ENCODE measurements at regions not wholly inside any gene's neighbourhood (a gene's known extent, or its start where the extent isn't known, plus 50 kb on each side); places are given as distances from the start of the nearest gene placed in this dataset.

GRCh38 chr5:111589316-111589715 is 77.0 kb upstream of the STARD4 start:
- H3K18ac ChIP-seq (ENCODE audit: low read length): no peak overlapping the region
- H3K4me2 ChIP-seq (ENCODE audit: low read length): no peak overlapping the region
- H3K4ac ChIP-seq (ENCODE audit: low read depth, low read length): no peak overlapping the region
- no peak overlapping the region for H2AK5ac ChIP-seq (ENCODE audit: low read length)
- no peak overlapping the region for H3K56ac ChIP-seq (ENCODE audit: low read length)
- H3K4me3 ChIP-seq (ENCODE audit: low read length): no peak overlapping the region
- peaks cover 8% of the 10 kb centered on the region for H3K4me1 ChIP-seq (ENCODE audit: control insufficient read depth, low read depth, low read length)
- no peak overlapping the region for H3K27ac ChIP-seq (ENCODE audit: low read depth, low read length)
- no peak overlapping the region for H2BK15ac ChIP-seq (replicated peaks; ENCODE audit: low read depth)
- H3K9ac ChIP-seq (ENCODE audit: low read length): no peak overlapping the region
- H4K5ac ChIP-seq (ENCODE audit: low read length): no peak overlapping the region
- WGBS (ENCODE audit: extremely low coverage, insufficient coverage, low lambda C conversion rate): no CpG with 5 or more reads among the region's 1 CpG
- no peak for DNase-seq
- H4K8ac ChIP-seq (ENCODE audit: low read depth, low read length): no peak overlapping the region
- no peaks in the 10 kb centered on the region for H3K79me2 ChIP-seq (ENCODE audit: control insufficient read depth, insufficient read depth, low read length)
- no peak overlapping the region for H2BK120ac ChIP-seq (ENCODE audit: low read depth, low read length)
- H3K36me3 ChIP-seq (ENCODE audit: control insufficient read depth, insufficient read depth, low read length): no peaks in the 10 kb centered on the region
- no peaks in the 10 kb centered on the region for H3K79me1 ChIP-seq (ENCODE audit: low read length)
- H3K23ac ChIP-seq (ENCODE audit: low read length): no peak overlapping the region
- H3K27me3 ChIP-seq (ENCODE audit: insufficient read depth, low read length, poor library complexity): no peaks in the 10 kb centered on the region
- H2BK5ac ChIP-seq (ENCODE audit: low read length): no peak overlapping the region

GRCh38 chr5:111587728-111588127 is 75.4 kb upstream of the STARD4 start:
- H3K56ac ChIP-seq (ENCODE audit: low read length): no peak overlapping the region
- H3K4me1 ChIP-seq (ENCODE audit: control insufficient read depth, low read depth, low read length): peaks cover 11% of the 10 kb centered on the region
- H2BK120ac ChIP-seq (ENCODE audit: low read depth, low read length): no peak overlapping the region
- H3K4me3 ChIP-seq (ENCODE audit: low read length): no peak overlapping the region
- DNase-seq: no peak
- no peak overlapping the region for H3K9ac ChIP-seq (ENCODE audit: low read length)
- no peak overlapping the region for H3K4me2 ChIP-seq (ENCODE audit: low read length)
- no peak overlapping the region for H3K4ac ChIP-seq (ENCODE audit: low read depth, low read length)
- H3K79me2 ChIP-seq (ENCODE audit: control insufficient read depth, insufficient read depth, low read length): no peaks in the 10 kb centered on the region
- no peak overlapping the region for H3K27ac ChIP-seq (ENCODE audit: low read depth, low read length)
- H3K23ac ChIP-seq (ENCODE audit: low read length): no peak overlapping the region
- no peaks in the 10 kb centered on the region for H3K79me1 ChIP-seq (ENCODE audit: low read length)
- H4K5ac ChIP-seq (ENCODE audit: low read length): no peak overlapping the region
- no peak overlapping the region for H2AK5ac ChIP-seq (ENCODE audit: low read length)
- no peak overlapping the region for H2BK5ac ChIP-seq (ENCODE audit: low read length)
- H2BK15ac ChIP-seq (replicated peaks; ENCODE audit: low read depth): no peak overlapping the region
- H3K36me3 ChIP-seq (ENCODE audit: control insufficient read depth, insufficient read depth, low read length): no peaks in the 10 kb centered on the region
- no peak overlapping the region for H4K8ac ChIP-seq (ENCODE audit: low read depth, low read length)
- no peak overlapping the region for H3K18ac ChIP-seq (ENCODE audit: low read length)
- no peaks in the 10 kb centered on the region for H3K27me3 ChIP-seq (ENCODE audit: insufficient read depth, low read length, poor library complexity)

GRCh38 chr5:111585946-111586345 is 73.6 kb upstream of the STARD4 start:
- no peak for DNase-seq
- peak overlapping the region; percentile 79 for H3K4ac ChIP-seq (ENCODE audit: low read depth, low read length)
- H3K56ac ChIP-seq (ENCODE audit: low read length): peak overlapping the region; percentile 47
- H3K4me3 ChIP-seq (ENCODE audit: low read length): no peak overlapping the region
- no peaks in the 10 kb centered on the region for H3K36me3 ChIP-seq (ENCODE audit: control insufficient read depth, insufficient read depth, low read length)
- H4K5ac ChIP-seq (ENCODE audit: low read length): peak overlapping the region; percentile 14
- peaks cover 11% of the 10 kb centered on the region for H3K4me1 ChIP-seq (ENCODE audit: control insufficient read depth, low read depth, low read length)
- H2BK15ac ChIP-seq (replicated peaks; ENCODE audit: low read depth): no peak overlapping the region
- peak overlapping the region; percentile 36 for H3K18ac ChIP-seq (ENCODE audit: low read length)
- H3K27ac ChIP-seq (ENCODE audit: low read depth, low read length): no peak overlapping the region
- WGBS (ENCODE audit: extremely low coverage, insufficient coverage, low lambda C conversion rate): no CpG with 5 or more reads among the region's 4 CpGs
- no peak overlapping the region for H3K23ac ChIP-seq (ENCODE audit: low read length)
- no peaks in the 10 kb centered on the region for H3K79me1 ChIP-seq (ENCODE audit: low read length)
- no peaks in the 10 kb centered on the region for H3K79me2 ChIP-seq (ENCODE audit: control insufficient read depth, insufficient read depth, low read length)
- H2BK120ac ChIP-seq (ENCODE audit: low read depth, low read length): no peak overlapping the region
- H3K27me3 ChIP-seq (ENCODE audit: insufficient read depth, low read length, poor library complexity): no peaks in the 10 kb centered on the region
- H2AK5ac ChIP-seq (ENCODE audit: low read length): peak overlapping the region; percentile 54
- no peak overlapping the region for H3K9ac ChIP-seq (ENCODE audit: low read length)
- H3K4me2 ChIP-seq (ENCODE audit: low read length): no peak overlapping the region
- H2BK5ac ChIP-seq (ENCODE audit: low read length): peak overlapping the region; percentile 76
- H4K8ac ChIP-seq (ENCODE audit: low read depth, low read length): peak overlapping the region; percentile 3

GRCh38 chr5:111585291-111585690 is 73.0 kb upstream of the STARD4 start:
- Histone ChIP-seq H3K4me3 (ENCODE audit: low read length) (no peak overlapping the region), H3K23ac (ENCODE audit: low read length) (no peak overlapping the region), H3K36me3 (ENCODE audit: control insufficient read depth, insufficient read depth, low read length) (no peaks in the 10 kb centered on the region), H3K4ac (ENCODE audit: low read depth, low read length) (peak overlapping the region; percentile 79), H3K56ac (ENCODE audit: low read length) (peak overlapping the region; percentile 40), H3K27ac (ENCODE audit: low read depth, low read length) (peak overlapping the region; percentile 78), H3K18ac (ENCODE audit: low read length) (peak overlapping the region; percentile 73), H4K8ac (ENCODE audit: low read depth, low read length) (no peak overlapping the region), H2BK120ac (ENCODE audit: low read depth, low read length) (peak overlapping the region; percentile 61), H3K79me1 (ENCODE audit: low read length) (no peaks in the 10 kb centered on the region), H3K27me3 (ENCODE audit: insufficient read depth, low read length, poor library complexity) (no peaks in the 10 kb centered on the region), H4K5ac (ENCODE audit: low read length) (no peak overlapping the region), H3K79me2 (ENCODE audit: control insufficient read depth, insufficient read depth, low read length) (no peaks in the 10 kb centered on the region), H3K9ac (ENCODE audit: low read length) (no peak overlapping the region), H3K4me2 (ENCODE audit: low read length) (no peak overlapping the region), H2AK5ac (ENCODE audit: low read length) (no peak overlapping the region), H2BK5ac (ENCODE audit: low read length) (peak overlapping the region; percentile 86), H3K4me1 (ENCODE audit: control insufficient read depth, low read depth, low read length) (peaks cover 11% of the 10 kb centered on the region), H2BK15ac (replicated peaks; ENCODE audit: low read depth) (no peak overlapping the region)
- no CpG with 5 or more reads among the region's 1 CpG for WGBS (ENCODE audit: extremely low coverage, insufficient coverage, low lambda C conversion rate)
- peak; percentile 50 for DNase-seq

- no peak overlapping the region for H3K4me2 ChIP-seq (ENCODE audit: low read length)
- H3K23ac ChIP-seq (ENCODE audit: low read length): no peak overlapping the region
- no peaks in the 10 kb centered on the region for H3K79me2 ChIP-seq (ENCODE audit: control insufficient read depth, insufficient read depth, low read length)
- H4K5ac ChIP-seq (ENCODE audit: low read length): no peak overlapping the region
- no peak overlapping the region for H2AK5ac ChIP-seq (ENCODE audit: low read length)
- H3K4me1 ChIP-seq (ENCODE audit: control insufficient read depth, low read depth, low read length): peaks cover 11% of the 10 kb centered on the region
- no peak overlapping the region for H2BK120ac ChIP-seq (ENCODE audit: low read depth, low read length)
- H4K8ac ChIP-seq (ENCODE audit: low read depth, low read length): no peak overlapping the region
- no peaks in the 10 kb centered on the region for H3K27me3 ChIP-seq (ENCODE audit: insufficient read depth, low read length, poor library complexity)
- H3K9ac ChIP-seq (ENCODE audit: low read length): no peak overlapping the region
- H3K4ac ChIP-seq (ENCODE audit: low read depth, low read length): no peak overlapping the region
- peak; percentile 96 for DNase-seq
- no peak overlapping the region for H2BK15ac ChIP-seq (replicated peaks; ENCODE audit: low read depth)
- no peak overlapping the region for H3K4me3 ChIP-seq (ENCODE audit: low read length)
- no peaks in the 10 kb centered on the region for H3K36me3 ChIP-seq (ENCODE audit: control insufficient read depth, insufficient read depth, low read length)
- no peak overlapping the region for H3K56ac ChIP-seq (ENCODE audit: low read length)
- WGBS (ENCODE audit: extremely low coverage, insufficient coverage, low lambda C conversion rate): no CpG with 5 or more reads among the region's 1 CpG
- no peak overlapping the region for H2BK5ac ChIP-seq (ENCODE audit: low read length)
- no peaks in the 10 kb centered on the region for H3K79me1 ChIP-seq (ENCODE audit: low read length)
- H3K18ac ChIP-seq (ENCODE audit: low read length): peak overlapping the region; percentile 73
- H3K27ac ChIP-seq (ENCODE audit: low read depth, low read length): peak overlapping the region; percentile 78
These were observed 72.3 kb upstream of the STARD4 start for GRCh38 chr5:111584651-111585050.

GRCh38 chr5:111583758-111584203 is 71.4 kb upstream of the STARD4 start:
- Histone ChIP-seq H3K23ac (ENCODE audit: low read length) (no peak overlapping the region), H3K36me3 (ENCODE audit: control insufficient read depth, insufficient read depth, low read length) (no peaks in the 10 kb centered on the region), H3K4me1 (ENCODE audit: control insufficient read depth, low read depth, low read length) (peaks cover 11% of the 10 kb centered on the region), H3K4me3 (ENCODE audit: low read length) (no peak overlapping the region), H3K4me2 (ENCODE audit: low read length) (no peak overlapping the region), H3K4ac (ENCODE audit: low read depth, low read length) (peak overlapping the region; percentile 55), H2BK5ac (ENCODE audit: low read length) (no peak overlapping the region), H4K5ac (ENCODE audit: low read length) (no peak overlapping the region), H3K27ac (ENCODE audit: low read depth, low read length) (peak overlapping the region; percentile 63), H2BK15ac (replicated peaks; ENCODE audit: low read depth) (peak overlapping the region; percentile 85), H2BK120ac (ENCODE audit: low read depth, low read length) (peak overlapping the region; percentile 73), H4K8ac (ENCODE audit: low read depth, low read length) (no peak overlapping the region), H3K79me1 (ENCODE audit: low read length) (no peaks in the 10 kb centered on the region), H3K27me3 (ENCODE audit: insufficient read depth, low read length, poor library complexity) (no peaks in the 10 kb centered on the region), H3K79me2 (ENCODE audit: control insufficient read depth, insufficient read depth, low read length) (no peaks in the 10 kb centered on the region), H3K9ac (ENCODE audit: low read length) (no peak overlapping the region), H2AK5ac (ENCODE audit: low read length) (no peak overlapping the region), H3K18ac (ENCODE audit: low read length) (peak overlapping the region; percentile 80), H3K56ac (ENCODE audit: low read length) (no peak overlapping the region)
- no peak for DNase-seq
- no CpG with 5 or more reads among the region's 4 CpGs for WGBS (ENCODE audit: extremely low coverage, insufficient coverage, low lambda C conversion rate)

All from mesendoderm (in vitro differentiated cells).